ENCODE measurements at regions not wholly inside any gene's neighbourhood (a gene's known extent, or its start where the extent isn't known, plus 50 kb on each side); places are given as distances from the start of the nearest gene placed in this dataset.

DNA sequence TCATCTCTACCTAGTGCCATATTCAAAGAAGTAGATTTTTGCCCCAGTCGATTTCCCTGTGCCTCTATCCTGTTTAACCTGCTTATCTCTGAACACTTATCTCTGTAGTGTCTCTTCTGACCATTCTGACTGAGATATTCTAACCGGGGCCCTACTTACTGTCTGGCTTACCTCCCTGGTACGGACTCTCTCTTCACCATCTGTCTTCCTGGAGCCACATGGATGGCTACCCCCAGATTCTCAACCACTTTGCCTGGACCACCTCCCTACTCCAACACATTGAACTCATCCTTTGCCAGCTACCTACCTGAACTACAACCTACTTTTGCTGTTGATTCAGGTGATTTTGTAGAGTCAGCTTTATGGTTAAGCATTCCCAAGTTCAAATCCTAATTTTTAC lies 397.4 kb upstream of the SLC24A2 start:
- Histone ChIP-seq H3K79me2 (ENCODE audit: insufficient read depth, low read length) (no peaks in the 10 kb centered on the region), H3K9me3 (ENCODE audit: low read depth, low read length) (no peaks in the 10 kb centered on the region), H2AFZ (ENCODE audit: low read length) (no peak overlapping the region), H3K27me3 (ENCODE audit: insufficient read depth, low read length) (peaks cover 7% of the 10 kb centered on the region), H3K4me3 (ENCODE audit: insufficient read depth, low read length) (no peak overlapping the region), H3K36me3 (ENCODE audit: insufficient read depth, low read length) (no peaks in the 10 kb centered on the region), H4K20me1 (ENCODE audit: insufficient read depth, low read length) (no peaks in the 10 kb centered on the region), H3K27ac (ENCODE audit: low read depth, low read length) (no peak overlapping the region), H3K4me2 (ENCODE audit: insufficient read depth, low read length) (no peak overlapping the region), H3K4me1 (ENCODE audit: insufficient read depth, low read length) (no peaks in the 10 kb centered on the region)
- no peak for DNase-seq (ENCODE audit: insufficient read length, low spot score, missing footprints)
- TF ChIP-seq, protein P1, sequence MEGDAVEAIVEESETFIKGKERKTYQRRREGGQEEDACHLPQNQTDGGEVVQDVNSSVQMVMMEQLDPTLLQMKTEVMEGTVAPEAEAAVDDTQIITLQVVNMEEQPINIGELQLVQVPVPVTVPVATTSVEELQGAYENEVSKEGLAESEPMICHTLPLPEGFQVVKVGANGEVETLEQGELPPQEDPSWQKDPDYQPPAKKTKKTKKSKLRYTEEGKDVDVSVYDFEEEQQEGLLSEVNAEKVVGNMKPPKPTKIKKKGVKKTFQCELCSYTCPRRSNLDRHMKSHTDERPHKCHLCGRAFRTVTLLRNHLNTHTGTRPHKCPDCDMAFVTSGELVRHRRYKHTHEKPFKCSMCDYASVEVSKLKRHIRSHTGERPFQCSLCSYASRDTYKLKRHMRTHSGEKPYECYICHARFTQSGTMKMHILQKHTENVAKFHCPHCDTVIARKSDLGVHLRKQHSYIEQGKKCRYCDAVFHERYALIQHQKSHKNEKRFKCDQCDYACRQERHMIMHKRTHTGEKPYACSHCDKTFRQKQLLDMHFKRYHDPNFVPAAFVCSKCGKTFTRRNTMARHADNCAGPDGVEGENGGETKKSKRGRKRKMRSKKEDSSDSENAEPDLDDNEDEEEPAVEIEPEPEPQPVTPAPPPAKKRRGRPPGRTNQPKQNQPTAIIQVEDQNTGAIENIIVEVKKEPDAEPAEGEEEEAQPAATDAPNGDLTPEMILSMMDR (IDR thresholded peaks at IDR 0.05; ENCODE audit: extremely low read depth, low read depth, low read length) = no peak

DNA sequence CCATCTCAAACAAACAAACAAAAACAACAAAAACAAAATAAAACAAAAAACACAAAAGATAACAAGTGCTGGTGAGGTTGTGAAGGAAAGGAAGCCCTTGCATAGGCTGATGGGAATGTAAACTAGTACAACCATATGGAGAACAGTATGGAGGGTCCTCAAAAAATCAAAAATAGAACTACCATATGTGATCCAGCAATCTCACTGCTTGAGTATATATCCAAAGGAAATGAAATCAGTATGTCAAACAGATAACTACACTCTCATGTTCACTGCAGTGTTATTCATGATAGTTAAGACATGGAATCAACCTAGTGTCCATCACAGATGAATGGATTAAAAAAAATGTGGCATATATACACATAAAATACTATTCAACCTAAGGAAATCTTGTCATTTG lies 395.7 kb upstream of the SLC24A2 start:
- H3K36me3 ChIP-seq (ENCODE audit: insufficient read depth, low read length) = no peaks in the 10 kb centered on the region
- no peaks in the 10 kb centered on the region for H3K9me3 ChIP-seq (ENCODE audit: low read depth, low read length)
- H3K27me3 ChIP-seq (ENCODE audit: insufficient read depth, low read length) = peaks cover 5% of the 10 kb centered on the region
- H3K27ac ChIP-seq (ENCODE audit: low read depth, low read length) = no peak overlapping the region
- TF ChIP-seq, protein P1 (IDR thresholded peaks at IDR 0.05; ENCODE audit: extremely low read depth, low read depth, low read length) = no peak
- no peaks in the 10 kb centered on the region for H3K4me1 ChIP-seq (ENCODE audit: insufficient read depth, low read length)
- H2AFZ ChIP-seq (ENCODE audit: low read length) = no peak overlapping the region
- no peak overlapping the region for H3K4me3 ChIP-seq (ENCODE audit: insufficient read depth, low read length)
- no peaks in the 10 kb centered on the region for H4K20me1 ChIP-seq (ENCODE audit: insufficient read depth, low read length)
- no peaks in the 10 kb centered on the region for H3K79me2 ChIP-seq (ENCODE audit: insufficient read depth, low read length)
- H3K4me2 ChIP-seq (ENCODE audit: insufficient read depth, low read length) = no peak overlapping the region
- DNase-seq (ENCODE audit: insufficient read length, low spot score, missing footprints) = no peak

DNA sequence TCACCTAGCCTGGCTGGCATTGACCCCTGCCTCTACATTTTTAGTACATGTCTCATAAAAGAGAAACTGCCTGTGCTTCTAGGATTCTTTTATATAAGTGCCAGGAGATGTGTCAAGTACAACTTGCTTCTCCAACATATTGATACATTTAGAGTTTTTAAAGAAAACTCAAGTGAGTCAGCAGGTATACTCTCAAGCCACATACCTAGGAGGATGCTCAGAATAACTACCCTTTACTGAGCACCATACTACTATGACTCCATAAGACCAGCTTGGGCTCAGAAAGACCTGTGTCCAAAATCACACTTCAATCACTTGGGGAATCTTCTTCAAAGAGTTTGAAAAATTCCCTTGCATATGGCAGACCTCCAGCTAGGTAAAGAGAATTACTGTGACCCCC lies 389.8 kb upstream of the SLC24A2 start:
- H3K79me2 ChIP-seq (ENCODE audit: insufficient read depth, low read length) = no peaks in the 10 kb centered on the region
- no peak overlapping the region for H3K27ac ChIP-seq (ENCODE audit: low read depth, low read length)
- H3K36me3 ChIP-seq (ENCODE audit: insufficient read depth, low read length) = no peaks in the 10 kb centered on the region
- TF ChIP-seq, protein P1 (IDR thresholded peaks at IDR 0.05; ENCODE audit: extremely low read depth, low read depth, low read length) = no peak
- H3K4me3 ChIP-seq (ENCODE audit: insufficient read depth, low read length) = no peak overlapping the region
- H3K9me3 ChIP-seq (ENCODE audit: low read depth, low read length) = no peaks in the 10 kb centered on the region
- DNase-seq (ENCODE audit: insufficient read length, low spot score, missing footprints) = no peak
- H3K4me1 ChIP-seq (ENCODE audit: insufficient read depth, low read length) = no peaks in the 10 kb centered on the region
- no peak overlapping the region for H2AFZ ChIP-seq (ENCODE audit: low read length)
- H3K27me3 ChIP-seq (ENCODE audit: insufficient read depth, low read length) = no peaks in the 10 kb centered on the region
- no peaks in the 10 kb centered on the region for H4K20me1 ChIP-seq (ENCODE audit: insufficient read depth, low read length)
- H3K4me2 ChIP-seq (ENCODE audit: insufficient read depth, low read length) = no peak overlapping the region

DNA sequence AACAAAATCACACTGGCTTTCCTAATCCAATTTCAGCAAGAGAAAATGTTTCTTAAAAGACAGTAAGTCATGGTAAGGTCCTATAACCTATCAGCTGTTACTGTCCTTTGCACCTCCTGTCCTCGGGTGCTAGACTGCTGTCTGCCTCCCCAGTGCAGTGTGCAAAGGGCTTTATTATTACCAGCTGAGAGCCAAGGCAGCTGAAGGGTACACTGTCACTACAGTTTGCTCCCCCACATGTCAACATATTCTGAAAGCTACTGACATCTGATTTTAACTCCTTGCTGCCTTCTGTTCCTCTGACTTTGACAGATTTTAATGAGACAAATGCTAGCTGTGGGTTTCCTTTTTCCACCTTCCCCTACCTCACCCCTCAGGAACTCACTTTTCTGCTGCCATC lies 389.4 kb upstream of the SLC24A2 start:
- H3K9me3 ChIP-seq (ENCODE audit: low read depth, low read length) = no peaks in the 10 kb centered on the region
- no peak overlapping the region for H3K4me2 ChIP-seq (ENCODE audit: insufficient read depth, low read length)
- H3K27me3 ChIP-seq (ENCODE audit: insufficient read depth, low read length) = no peaks in the 10 kb centered on the region
- no peak overlapping the region for H3K27ac ChIP-seq (ENCODE audit: low read depth, low read length)
- no peak overlapping the region for H3K4me3 ChIP-seq (ENCODE audit: insufficient read depth, low read length)
- H3K79me2 ChIP-seq (ENCODE audit: insufficient read depth, low read length) = no peaks in the 10 kb centered on the region
- DNase-seq (ENCODE audit: insufficient read length, low spot score, missing footprints) = no peak
- no peaks in the 10 kb centered on the region for H3K36me3 ChIP-seq (ENCODE audit: insufficient read depth, low read length)
- H2AFZ ChIP-seq (ENCODE audit: low read length) = no peak overlapping the region
- H3K4me1 ChIP-seq (ENCODE audit: insufficient read depth, low read length) = no peaks in the 10 kb centered on the region
- TF ChIP-seq, protein P1 (IDR thresholded peaks at IDR 0.05; ENCODE audit: extremely low read depth, low read depth, low read length) = no peak
- H4K20me1 ChIP-seq (ENCODE audit: insufficient read depth, low read length) = no peaks in the 10 kb centered on the region
